ENCODE measurements at regions not wholly inside any gene's neighbourhood (a gene's known extent, or its start where the extent isn't known, plus 50 kb on each side); places are given as distances from the start of the nearest gene placed in this dataset.

DNA sequence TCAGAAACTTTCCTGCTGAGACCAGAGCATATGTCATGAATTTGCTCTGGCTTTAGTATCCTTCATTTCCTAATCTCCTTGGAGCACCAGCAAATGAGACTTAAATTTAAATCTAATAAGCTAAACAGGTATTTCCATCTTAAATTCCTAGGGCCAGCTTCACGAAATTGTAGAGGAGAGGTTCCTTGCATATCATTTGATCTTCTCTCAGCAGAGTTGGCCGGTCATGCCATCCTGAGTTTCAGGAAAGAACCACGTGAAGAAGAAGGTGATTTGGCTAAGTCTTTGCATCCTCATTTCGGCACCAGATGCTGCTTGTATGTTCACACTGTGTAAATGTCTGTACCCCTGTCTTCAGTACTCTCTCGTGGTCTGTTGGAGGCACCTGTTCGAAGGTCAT is 370.4 kb upstream of the NBEA start:
- H3K27ac ChIP-seq: no peak overlapping the region
- no peak for TF ChIP-seq ZFX (IDR thresholded peaks at IDR 0.05; ENCODE audit: borderline replicate concordance)
- TF ChIP-seq, protein P1, sequence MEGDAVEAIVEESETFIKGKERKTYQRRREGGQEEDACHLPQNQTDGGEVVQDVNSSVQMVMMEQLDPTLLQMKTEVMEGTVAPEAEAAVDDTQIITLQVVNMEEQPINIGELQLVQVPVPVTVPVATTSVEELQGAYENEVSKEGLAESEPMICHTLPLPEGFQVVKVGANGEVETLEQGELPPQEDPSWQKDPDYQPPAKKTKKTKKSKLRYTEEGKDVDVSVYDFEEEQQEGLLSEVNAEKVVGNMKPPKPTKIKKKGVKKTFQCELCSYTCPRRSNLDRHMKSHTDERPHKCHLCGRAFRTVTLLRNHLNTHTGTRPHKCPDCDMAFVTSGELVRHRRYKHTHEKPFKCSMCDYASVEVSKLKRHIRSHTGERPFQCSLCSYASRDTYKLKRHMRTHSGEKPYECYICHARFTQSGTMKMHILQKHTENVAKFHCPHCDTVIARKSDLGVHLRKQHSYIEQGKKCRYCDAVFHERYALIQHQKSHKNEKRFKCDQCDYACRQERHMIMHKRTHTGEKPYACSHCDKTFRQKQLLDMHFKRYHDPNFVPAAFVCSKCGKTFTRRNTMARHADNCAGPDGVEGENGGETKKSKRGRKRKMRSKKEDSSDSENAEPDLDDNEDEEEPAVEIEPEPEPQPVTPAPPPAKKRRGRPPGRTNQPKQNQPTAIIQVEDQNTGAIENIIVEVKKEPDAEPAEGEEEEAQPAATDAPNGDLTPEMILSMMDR (IDR thresholded peaks at IDR 0.05): no peak

DNA sequence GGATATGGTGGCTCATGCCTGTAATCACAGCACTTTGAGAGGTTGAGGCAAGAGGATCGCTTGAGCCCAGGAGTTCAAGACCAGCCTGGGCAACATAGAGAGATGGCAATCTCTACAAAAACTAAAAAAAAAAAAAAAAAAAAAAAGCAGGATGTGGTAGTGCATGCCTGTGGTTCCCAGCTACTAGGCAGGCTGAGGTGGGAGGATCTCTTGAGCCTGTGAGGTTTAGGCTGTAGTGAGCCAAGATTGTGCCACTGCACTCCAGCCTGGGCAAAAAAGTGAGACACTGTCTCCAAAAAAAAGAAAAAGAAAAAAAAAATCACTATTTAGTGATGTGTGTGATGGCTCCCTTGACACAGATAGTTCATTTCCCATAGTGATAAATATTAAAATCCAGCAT is 365.0 kb upstream of the NBEA start:
- no peak overlapping the region for H3K27ac ChIP-seq
- TF ChIP-seq, protein P1 (IDR thresholded peaks at IDR 0.05): no peak
- no peak for TF ChIP-seq ZFX (IDR thresholded peaks at IDR 0.05; ENCODE audit: borderline replicate concordance)

DNA sequence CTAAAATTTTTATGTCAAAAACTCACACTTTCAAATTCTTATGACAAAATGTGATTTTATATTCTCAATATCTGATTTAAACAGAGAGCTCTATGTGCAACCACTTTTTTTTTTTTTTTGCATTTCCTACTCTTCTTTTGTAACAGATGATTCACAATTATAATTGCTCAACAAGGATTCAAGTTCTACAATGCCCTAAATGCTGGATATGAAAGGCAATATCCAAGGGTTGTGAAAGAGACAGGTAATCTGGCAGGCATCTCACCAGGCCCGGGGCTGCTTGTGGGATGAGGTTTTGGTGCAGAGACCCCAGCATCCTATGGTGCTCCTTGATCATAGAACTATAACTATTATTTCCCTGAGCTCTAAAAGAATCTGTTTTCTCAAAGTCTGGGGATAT is 363.6 kb upstream of the NBEA start:
- TF ChIP-seq ZFX (IDR thresholded peaks at IDR 0.05; ENCODE audit: borderline replicate concordance): no peak
- TF ChIP-seq, protein P1 (IDR thresholded peaks at IDR 0.05): no peak
- H3K27ac ChIP-seq: no peak overlapping the region

DNA sequence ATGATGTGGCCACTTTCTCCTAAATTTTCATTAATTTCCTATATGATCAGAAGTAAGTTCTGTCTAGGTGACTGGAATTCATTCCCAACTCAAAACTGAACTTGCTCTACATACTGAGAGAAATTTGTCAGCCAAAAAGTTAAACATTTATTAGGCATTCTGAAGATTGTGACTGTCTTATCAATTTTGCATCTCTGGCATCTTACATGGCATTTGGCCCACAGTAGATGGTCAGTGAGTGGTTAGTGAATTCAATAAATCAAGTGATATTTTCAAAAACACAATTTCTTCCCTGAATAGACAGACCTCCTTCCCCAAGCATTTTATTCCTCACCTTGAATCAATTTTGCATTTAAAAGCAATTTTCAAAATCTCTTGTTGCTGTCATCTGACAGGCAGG is 363.2 kb upstream of the NBEA start:
- no peak overlapping the region for H3K27ac ChIP-seq
- no peak for TF ChIP-seq ZFX (IDR thresholded peaks at IDR 0.05; ENCODE audit: borderline replicate concordance)
- TF ChIP-seq, protein P1 (IDR thresholded peaks at IDR 0.05): no peak

DNA sequence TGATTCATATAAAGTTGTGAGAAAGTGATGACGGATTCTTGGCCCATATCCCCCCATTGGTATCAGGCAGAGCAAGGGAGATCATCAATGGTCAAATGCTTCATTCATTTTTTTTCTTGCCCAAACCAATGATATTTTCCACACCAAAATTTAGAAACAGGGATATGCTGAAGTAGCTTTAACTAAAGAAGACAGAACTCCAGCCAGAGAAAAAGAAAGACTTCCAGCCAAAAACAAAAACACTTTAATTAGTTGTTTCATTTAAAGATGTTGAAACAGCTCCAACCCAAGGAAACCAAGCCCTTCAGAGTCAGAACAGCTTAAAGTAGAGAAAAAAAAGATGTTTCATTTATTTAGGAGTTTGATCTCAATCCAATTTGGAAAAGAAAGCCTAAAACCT is 358.9 kb upstream of the NBEA start:
- TF ChIP-seq, protein P1 (IDR thresholded peaks at IDR 0.05): no peak
- no peak for TF ChIP-seq ZFX (IDR thresholded peaks at IDR 0.05; ENCODE audit: borderline replicate concordance)
- no peak overlapping the region for H3K27ac ChIP-seq

DNA sequence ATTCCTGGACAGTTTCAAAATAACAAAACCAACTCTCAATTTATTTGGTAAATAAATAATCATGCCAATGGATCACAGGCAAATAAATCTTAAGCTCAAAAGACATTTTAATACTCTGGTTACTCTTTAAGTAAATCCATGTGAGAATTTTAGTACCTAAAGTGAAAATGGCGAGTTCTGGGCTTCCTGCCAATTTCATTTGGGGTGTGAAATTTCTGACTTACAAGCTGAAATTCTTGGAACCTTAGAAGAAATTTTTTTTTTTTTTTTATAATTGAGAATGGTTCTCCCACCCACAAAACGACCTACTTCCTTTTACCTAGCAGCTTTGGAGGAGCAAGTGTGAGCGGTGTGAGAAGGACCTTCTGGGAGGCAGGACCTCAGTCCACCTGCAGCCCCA is 354.5 kb upstream of the NBEA start:
- TF ChIP-seq, protein P1 (IDR thresholded peaks at IDR 0.05): no peak
- no peak for TF ChIP-seq ZFX (IDR thresholded peaks at IDR 0.05; ENCODE audit: borderline replicate concordance)
- no peak overlapping the region for H3K27ac ChIP-seq

DNA sequence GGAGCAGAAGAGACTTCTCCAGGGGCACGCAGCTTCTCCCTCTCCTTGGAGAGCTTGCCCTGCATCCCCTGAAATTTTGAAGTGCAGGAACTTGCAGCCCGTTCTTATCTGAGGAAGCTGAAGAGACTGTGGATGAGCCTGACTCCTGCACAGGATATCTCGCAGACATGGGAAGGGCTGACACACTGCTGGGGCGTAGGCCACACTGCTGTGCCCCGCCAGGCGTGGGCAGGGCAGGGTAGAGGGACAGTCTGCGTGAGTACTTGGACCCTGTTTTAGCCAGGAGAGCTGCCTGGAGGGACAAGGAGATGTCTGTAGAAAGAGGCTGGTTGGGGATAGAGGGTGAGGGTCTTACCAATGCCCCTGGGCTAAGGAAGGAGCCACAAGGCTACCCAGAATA is 353.7 kb upstream of the NBEA start:
- no peak overlapping the region for H3K27ac ChIP-seq
- no peak for TF ChIP-seq ZFX (IDR thresholded peaks at IDR 0.05; ENCODE audit: borderline replicate concordance)
- TF ChIP-seq, protein P1 (IDR thresholded peaks at IDR 0.05): no peak

All from 22Rv1 (cell line).